ENCODE measurements at regions not wholly inside any gene's neighbourhood (a gene's known extent, or its start where the extent isn't known, plus 50 kb on each side); places are given as distances from the start of the nearest gene placed in this dataset.

DNA sequence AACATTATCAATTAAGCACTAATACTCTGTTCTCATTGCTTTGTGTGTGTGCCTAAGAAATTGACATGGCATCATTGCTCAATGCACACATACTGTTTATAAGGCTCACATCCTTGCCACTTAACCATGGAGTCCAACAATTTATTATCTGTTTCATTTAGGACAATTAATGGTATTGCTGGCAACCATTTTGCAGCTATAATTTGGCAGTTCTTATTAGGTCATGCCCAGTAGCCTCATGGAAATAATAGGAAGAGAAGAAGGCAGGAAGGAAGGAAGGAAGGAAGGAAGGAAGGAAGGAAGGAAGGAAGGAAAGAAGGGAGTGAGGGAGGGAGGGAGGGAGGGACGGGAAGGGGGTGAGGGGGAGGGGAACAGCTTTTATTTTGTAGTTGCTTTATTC, 285.5 kb upstream of the SLC24A2 start:
- DNase-seq = no peak
- Histone ChIP-seq H3K4me3 (no peak overlapping the region), H3K36me3 (no peaks in the 10 kb centered on the region), H3K27me3 (no peaks in the 10 kb centered on the region), H3K27ac (no peak overlapping the region), H3K4me1 (no peaks in the 10 kb centered on the region), H3K9me3 (peaks cover 0 to 7% (median 0%) of the 10 kb centered on the region in 4 donors)
- no peak for TF ChIP-seq POLR2A (IDR thresholded peaks at IDR 0.05)
- TF ChIP-seq, protein P1, sequence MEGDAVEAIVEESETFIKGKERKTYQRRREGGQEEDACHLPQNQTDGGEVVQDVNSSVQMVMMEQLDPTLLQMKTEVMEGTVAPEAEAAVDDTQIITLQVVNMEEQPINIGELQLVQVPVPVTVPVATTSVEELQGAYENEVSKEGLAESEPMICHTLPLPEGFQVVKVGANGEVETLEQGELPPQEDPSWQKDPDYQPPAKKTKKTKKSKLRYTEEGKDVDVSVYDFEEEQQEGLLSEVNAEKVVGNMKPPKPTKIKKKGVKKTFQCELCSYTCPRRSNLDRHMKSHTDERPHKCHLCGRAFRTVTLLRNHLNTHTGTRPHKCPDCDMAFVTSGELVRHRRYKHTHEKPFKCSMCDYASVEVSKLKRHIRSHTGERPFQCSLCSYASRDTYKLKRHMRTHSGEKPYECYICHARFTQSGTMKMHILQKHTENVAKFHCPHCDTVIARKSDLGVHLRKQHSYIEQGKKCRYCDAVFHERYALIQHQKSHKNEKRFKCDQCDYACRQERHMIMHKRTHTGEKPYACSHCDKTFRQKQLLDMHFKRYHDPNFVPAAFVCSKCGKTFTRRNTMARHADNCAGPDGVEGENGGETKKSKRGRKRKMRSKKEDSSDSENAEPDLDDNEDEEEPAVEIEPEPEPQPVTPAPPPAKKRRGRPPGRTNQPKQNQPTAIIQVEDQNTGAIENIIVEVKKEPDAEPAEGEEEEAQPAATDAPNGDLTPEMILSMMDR (IDR thresholded peaks at IDR 0.05) = no peak
- TF ChIP-seq EP300 (IDR thresholded peaks at IDR 0.05) = no peak
- TF ChIP-seq POLR2AphosphoS5 (IDR thresholded peaks at IDR 0.05) = no peak
- intact Hi-C loops (cut with DNase I; ENCODE audit: low total_unique reads) = no loop called here
- WGBS, 5 donors = 36 to 62% (median 42%) methylated on average over 1 of the region's 1 CpG

DNA sequence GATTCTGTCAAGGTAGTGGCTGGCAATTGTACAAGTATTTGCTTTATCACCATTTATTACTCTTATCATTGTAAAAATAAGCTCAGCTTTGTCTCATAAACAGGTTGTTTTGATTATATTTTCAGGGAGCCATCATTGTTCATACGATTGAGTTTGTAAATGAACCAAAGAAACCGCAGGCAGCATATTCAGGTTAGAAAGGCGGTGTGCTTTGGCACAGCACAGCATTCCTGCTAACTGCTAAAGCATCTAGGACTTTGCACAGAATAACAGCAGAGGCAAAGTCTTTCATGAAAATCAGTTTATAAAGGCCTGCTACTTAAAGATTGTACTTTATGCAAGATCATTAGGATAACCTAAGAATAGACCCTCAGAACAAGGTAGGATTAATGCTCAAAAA, 281.5 kb upstream of the SLC24A2 start:
- no peak for TF ChIP-seq POLR2AphosphoS5 (IDR thresholded peaks at IDR 0.05)
- TF ChIP-seq POLR2A (IDR thresholded peaks at IDR 0.05) = no peak
- TF ChIP-seq, protein P1 (IDR thresholded peaks at IDR 0.05) = no peak
- no peak for TF ChIP-seq EP300 (IDR thresholded peaks at IDR 0.05)
- intact Hi-C loops (cut with DNase I; ENCODE audit: low total_unique reads) = no loop called here
- Histone ChIP-seq H3K36me3 (no peaks in the 10 kb centered on the region), H3K27me3 (no peaks in the 10 kb centered on the region), H3K9me3 (peaks cover 0 to 7% (median 0%) of the 10 kb centered on the region in 4 donors), H3K4me3 (no peak overlapping the region), H3K4me1 (peaks cover 0 to 6% (median 0%) of the 10 kb centered on the region in 4 donors), H3K27ac (no peak overlapping the region)
- WGBS, 5 donors = 78 to 88% (median 81%) methylated on average over 3 of the region's 3 CpGs
- no peak for DNase-seq

DNA sequence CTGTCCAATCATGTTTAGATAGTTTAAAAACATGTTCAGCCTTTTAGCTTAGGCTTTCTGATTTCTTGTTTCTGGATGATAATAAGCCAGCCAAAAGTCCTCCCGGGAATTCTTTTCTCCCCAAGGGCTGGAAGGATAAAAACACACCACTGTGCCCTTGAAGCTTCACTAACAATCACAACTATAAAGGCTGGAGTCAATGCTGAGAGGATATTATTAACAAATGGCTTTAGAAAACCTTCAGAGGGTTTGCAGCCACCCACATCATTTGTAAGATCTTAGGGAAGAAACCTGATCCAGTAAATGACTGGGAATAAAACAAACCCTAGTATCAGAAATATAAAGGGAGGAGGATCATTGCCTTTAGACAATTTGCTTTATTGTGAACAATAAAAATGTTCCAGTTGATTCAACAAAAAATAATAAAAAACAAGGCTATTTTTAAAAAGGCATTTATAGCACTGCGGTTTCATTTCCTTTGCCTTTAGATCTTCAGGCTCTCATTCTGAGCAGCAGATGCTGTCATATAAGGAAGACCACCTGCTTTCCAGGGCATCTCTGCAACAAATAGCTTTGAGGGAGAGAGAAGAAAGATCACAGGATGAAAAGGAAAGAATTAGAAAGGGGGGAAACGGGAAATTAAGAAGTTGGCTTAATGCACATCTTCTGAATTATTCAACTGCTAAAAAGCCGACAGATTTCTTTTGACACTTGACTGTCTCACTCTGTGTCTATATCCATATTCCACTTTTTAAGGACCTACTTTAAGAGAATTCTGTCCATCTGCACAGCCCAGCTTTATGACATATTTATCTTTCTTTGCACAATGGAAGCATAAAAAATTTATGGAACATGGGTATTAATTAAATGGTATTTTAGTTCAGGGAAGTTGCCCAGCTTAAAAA, 277.2 kb upstream of the SLC24A2 start:
- intact Hi-C loops (cut with DNase I; ENCODE audit: low total_unique reads) = loop anchor here (10.0 kb wide), 1 partner anchor 61 kb away; no protein-coding TSS in a partner anchor

DNA sequence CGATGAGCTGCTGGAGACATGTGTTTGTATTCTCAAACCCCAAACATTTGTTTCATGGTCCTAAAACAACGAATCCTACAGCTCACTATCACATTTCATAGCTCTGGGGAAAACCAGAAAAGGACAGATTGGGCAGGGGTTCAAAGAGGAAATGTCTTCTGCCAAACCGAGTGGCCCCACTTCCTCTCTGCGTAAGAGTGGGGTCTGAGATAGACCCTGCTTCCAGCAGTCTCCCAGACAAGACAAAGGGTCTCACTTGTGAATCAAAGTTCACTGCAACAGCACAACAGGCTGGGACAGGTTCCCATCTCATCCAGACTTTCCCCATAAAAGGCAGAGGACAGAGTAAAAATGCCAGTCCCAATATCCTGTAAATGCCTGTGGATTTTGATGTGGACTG, 276.2 kb upstream of the SLC24A2 start:
- DNase-seq = peak in 1 of 2 donors; percentile 6

More for the DNA sequence above, 277.2 kb upstream of the SLC24A2 start:
- WGBS, 5 donors = 51 to 72% (median 64%) methylated on average over 4 of the region's 4 CpGs
- Histone ChIP-seq H3K9me3 (no peaks in the 10 kb centered on the region), H3K27ac (no peak overlapping the region), H3K36me3 (no peaks in the 10 kb centered on the region), H3K27me3 (no peaks in the 10 kb centered on the region), H3K4me3 (no peak overlapping the region), H3K4me1 (peaks cover 0 to 7% (median 0%) of the 10 kb centered on the region in 4 donors)
- TF ChIP-seq POLR2A (IDR thresholded peaks at IDR 0.05) (no peak), EP300 (IDR thresholded peaks at IDR 0.05) (no peak), POLR2AphosphoS5 (IDR thresholded peaks at IDR 0.05) (no peak)
- TF ChIP-seq, protein P1 (IDR thresholded peaks at IDR 0.05) = no peak
- DNase-seq = no peak

More for the DNA sequence above, 276.2 kb upstream of the SLC24A2 start:
- intact Hi-C loops (cut with DNase I; ENCODE audit: low total_unique reads) = loop anchor here (10.0 kb wide), 1 partner anchor 60 kb away; no protein-coding TSS in a partner anchor
- Histone ChIP-seq H3K27ac (no peak overlapping the region), H3K36me3 (no peaks in the 10 kb centered on the region), H3K4me1 (peaks cover 0 to 7% (median 0%) of the 10 kb centered on the region in 4 donors), H3K27me3 (no peaks in the 10 kb centered on the region), H3K4me3 (no peak overlapping the region), H3K9me3 (no peaks in the 10 kb centered on the region)
- no peak for TF ChIP-seq POLR2AphosphoS5 (IDR thresholded peaks at IDR 0.05)
- TF ChIP-seq, protein P1 (IDR thresholded peaks at IDR 0.05) = no peak
- no peak for TF ChIP-seq POLR2A (IDR thresholded peaks at IDR 0.05)
- 31 to 46% (median 39%) methylated on average over 4 of the region's 4 CpGs for WGBS, 5 donors

Measured in stomach (tissue), 8 donors.